Kasumi-1 (cell line): ENCODE measurements at regions not wholly inside any gene's neighbourhood (a gene's known extent, or its start where the extent isn't known, plus 50 kb on each side); places are given as distances from the start of the nearest gene placed in this dataset.
"Not testable (repeated sequence)": the region's sequence is repeated elsewhere in the genome, so short reads cannot be mapped to it uniquely, and the experiment has no call there.

Experiments
- DNase-seq, 2 experiments: peaks; one replicate each; lab custom pipeline; 2025; lab: John Stamatoyannopoulos, UW

DNA sequence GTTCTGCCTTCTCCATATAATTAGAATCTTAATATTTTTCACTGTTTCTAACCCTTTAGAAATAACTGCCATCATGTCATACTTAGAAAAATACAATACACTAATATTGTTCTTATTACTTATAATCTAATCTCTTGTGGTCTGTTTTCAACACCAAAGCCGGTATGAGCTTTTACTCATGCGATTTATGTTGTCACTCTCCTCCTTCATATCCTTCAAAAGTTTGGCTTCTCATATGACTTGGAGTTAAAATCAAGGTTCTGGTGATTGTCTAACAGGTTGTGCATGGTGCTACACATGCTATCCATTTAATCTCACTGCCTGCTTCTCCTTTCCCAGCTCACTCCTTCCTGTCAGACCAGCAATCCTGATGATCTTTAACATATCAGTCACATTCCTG, 1392.9 kb downstream of the ARAP2 start:
- DNase-seq: no peak

DNA sequence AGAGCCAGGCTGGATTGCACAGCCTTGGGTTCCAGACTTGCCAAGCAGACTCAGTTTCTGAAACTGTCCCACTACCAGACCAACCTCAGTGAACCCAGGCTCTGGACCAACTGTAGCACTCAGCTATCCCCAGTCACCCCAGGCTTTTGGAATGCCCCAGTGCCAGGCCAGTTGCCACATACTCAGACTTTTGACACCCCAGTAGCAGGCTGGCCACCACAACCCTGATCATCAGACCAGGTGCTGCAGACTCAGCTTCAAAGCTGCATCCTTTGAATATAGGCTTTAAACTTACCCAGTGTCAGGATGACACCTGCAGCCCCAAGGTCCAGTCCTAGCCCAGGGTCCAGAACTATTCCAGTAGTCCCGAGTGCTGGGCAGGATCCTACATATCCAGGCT, 1389.9 kb downstream of the ARAP2 start:
- DNase-seq: no peak

DNA sequence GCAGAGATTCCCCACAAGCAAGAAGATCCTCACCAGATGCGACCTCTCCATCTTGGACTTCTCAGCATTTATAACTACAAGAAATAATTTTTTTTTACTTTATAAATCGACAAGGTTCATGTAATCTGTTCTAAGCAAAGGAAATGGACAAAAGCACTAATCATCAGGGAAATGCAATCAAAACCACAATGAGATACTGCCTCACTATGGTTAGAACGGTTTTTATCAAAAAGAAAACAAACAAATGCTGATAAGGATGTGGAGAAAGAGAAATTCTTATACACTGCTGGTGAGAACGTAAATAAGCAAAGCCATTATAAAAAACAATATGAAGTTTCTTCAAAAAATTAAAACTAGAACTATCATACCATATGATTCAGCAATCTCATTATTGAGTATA, 1382.6 kb downstream of the ARAP2 start:
- DNase-seq: no peak

DNA sequence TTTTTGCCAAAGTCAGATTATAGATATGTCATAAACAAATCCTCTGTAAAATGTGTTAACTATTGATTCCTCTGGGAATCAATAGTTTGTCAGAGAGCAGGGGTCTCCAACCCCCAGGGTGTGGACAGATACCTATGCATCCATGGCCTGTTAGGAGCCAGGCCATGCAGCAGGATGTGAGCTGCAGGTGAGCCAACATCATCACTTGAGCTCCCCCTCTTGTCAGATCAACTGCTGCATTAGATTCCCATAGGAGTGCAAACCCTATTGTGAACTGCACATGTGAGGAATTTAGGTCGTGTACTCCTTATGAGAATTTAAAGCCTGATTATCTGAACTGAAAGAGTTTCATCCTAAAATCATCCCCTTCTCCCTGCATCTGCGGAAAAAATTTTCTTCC, 1365.4 kb downstream of the ARAP2 start:
- DNase-seq: no peak

DNA sequence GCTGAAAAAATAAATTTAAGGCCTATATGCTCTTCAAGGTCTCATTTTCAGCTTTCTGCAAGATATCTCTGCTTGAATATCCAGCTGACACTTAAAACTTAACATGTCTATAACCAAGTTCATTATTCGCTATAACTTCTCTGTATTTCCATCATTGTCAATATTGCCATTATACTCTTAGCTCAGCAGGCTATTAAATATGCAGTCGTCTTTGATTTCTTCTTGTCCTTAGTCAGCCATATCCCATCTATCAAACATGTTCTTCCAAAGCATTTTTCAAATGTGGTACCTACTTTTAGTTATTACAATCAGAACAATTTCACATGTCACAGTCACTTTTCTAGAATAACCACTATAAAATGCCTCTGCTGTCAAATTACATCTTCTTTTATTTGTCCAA, 1364.1 kb downstream of the ARAP2 start:
- DNase-seq: no peak

DNA sequence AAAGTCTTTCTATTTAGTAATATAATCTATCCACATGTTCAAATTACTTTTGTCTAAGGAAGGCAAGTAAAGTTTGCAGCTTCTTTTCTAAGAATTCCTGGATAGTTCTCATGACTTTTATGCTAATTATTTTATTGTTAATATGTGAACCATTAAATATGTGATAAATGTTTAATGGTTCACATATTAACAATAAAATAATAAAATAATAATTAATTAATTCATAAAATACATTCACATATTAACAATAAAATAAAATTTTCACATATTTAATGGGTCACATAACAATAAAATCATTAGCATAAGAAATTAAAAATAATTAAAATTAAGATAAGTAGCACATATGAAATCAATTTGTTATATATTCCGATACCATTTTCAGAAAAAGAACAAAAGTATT, 1352.4 kb downstream of the ARAP2 start:
- DNase-seq: no peak

DNA sequence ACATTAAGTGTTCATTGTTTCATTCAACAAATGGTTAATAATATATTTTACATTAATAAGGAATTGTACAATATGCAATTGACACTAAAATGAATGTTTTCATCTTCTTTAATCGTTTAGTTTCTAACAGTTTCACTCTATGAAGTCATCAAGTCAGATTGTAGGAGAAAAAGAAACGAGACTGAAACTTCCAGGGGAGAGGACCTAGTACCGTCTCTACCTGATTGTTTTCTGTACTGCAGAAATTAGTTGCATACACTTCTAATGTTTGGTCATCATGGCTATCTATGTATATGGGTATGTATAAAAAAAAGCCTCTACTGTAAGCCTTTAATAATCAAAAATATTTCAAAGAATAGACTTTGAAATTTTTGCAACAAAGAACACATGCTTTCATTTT, 1350.9 kb downstream of the ARAP2 start:
- DNase-seq: no peak

DNA sequence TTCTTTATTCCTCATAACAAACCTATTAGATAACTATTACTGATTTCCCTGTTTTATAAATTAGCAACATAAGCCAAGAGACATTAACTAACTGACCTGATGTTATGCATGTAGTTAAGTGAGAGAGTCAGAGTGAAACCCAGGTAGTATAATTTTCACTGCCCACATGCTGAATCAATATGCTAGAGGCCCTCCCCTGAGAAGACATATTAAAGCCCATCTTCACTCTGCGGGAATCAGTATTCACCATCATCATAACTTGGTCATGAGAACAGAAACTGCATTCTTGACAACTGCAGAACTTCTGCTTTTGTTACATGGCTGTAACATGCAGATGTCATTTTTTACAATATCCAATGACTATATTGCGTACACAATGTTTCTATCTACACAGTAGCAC, 1324.3 kb downstream of the ARAP2 start:
- no peak for DNase-seq

DNA sequence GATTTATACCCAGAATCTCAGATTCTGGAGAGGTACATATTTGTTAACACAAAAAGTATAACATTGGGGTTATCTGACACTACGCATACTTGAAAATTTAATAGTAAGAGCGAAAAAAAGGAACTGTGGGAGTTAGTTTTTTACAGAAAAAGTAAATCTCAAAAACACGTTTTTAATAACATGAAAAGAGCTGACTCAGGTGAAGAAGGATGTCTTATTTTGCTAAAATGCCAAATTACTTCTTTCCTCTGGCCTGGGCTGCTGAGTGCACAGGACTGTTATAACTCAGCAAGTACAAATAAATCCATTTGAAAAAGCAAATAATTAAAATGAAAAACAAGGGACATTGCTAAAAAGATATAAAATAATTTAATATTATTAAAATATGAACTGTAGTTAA, 1322.9 kb downstream of the ARAP2 start:
- DNase-seq: no peak

DNA sequence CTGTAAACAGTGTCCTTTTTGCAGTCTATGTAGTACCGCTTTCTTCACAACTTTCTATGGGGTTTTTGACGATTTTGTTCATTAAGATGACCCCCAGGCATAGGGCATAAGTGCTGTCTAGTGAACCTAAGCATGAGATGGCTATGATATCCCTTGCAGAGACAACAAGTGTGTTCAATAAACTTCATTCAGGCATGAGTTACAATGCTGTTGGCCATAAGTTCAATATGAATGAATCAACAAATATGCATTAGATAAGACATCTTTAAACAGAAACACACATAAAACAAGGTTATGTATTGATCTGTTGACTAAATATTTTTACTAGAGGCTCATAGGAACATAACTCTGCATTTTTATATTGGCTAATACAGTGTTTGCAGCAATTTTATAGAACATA, 1322.0 kb downstream of the ARAP2 start:
- no peak for DNase-seq

DNA sequence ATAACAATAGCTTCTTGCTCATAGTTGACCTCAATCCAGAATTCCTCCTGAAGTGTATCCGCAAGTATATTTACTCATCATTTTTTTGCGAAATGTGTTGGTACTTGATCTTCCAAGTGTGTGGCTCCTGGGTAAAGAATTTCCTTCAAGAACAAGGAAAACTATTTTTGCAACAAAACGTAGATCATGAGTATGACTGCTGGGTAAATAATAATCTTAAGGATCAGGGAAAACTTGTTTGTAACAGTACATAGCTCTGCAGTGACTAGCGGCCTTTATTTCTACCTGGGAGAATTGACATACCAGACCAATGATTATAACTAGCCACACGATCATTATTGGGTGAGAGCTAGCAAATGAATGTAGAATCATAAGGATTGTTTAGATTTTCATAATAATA, 1311.7 kb downstream of the ARAP2 start:
- no peak for DNase-seq

DNA sequence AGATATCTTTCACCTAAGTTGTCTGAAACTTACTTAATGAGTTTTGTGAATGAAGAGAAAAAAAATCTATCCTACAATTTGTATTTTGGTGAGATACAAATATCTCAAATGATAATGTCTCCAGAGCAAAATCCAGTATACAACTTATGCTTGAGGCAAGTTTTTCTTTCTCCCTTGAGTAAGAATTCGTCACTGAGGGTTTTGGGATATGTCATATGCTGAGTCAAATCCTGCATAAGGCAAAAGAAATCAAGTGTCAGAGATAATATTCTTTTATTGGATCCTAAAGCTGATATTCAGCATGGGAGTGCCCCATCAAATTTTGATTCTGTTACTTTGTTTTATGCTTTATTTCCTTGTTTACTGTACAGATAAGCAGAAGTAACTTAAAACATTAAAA, 1308.6 kb downstream of the ARAP2 start:
- no peak for DNase-seq

DNA sequence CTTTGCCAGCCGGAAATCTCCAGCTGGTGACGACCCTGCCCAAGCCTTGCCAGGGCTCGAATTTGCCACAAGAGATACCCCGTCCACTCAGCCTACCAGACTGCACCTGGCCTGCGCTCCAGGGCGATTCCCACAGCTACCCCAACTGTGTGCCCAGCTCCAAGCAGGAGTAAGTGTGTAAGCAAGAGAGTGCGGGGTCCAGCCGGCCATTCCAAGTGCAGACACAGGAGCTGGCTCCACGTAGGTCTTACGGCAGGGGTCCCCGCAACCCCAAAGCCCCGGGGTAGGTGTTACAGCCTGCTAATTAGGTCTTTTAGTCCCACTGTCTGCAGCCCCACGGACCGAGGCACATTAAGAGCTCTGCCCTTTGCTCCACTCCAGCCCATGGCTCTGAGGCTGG, 1305.2 kb downstream of the ARAP2 start:
- no peak for DNase-seq

DNA sequence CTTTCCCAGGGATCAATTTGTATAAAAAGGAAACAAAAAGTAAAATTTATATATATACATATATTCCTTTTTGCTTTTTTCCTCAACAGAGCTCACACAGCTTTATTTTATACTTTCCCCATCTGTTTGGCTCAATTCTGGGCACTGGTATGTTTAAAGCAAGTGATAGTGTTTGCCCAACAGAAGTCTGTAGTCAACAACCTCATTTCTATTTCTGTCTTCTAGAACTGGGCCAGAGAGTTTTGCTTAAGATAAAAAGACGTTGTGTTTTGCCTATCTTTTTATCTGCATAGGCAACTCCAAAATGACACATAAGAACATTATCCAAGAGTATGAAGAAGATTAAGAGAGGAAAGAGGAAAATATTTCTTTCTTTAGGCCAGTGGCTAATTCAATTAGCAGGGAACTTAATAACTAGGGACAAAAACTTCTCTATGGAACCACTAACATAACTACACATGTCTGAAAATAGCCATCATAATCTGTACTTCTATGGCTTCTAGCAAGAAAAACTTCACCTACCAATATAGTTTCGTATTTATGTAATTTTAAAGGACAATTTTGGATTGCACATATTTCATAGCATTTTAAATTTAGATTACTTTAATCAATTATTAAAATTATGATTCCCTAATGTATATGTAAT, 1300.5 kb downstream of the ARAP2 start:
- no peak for DNase-seq

DNA sequence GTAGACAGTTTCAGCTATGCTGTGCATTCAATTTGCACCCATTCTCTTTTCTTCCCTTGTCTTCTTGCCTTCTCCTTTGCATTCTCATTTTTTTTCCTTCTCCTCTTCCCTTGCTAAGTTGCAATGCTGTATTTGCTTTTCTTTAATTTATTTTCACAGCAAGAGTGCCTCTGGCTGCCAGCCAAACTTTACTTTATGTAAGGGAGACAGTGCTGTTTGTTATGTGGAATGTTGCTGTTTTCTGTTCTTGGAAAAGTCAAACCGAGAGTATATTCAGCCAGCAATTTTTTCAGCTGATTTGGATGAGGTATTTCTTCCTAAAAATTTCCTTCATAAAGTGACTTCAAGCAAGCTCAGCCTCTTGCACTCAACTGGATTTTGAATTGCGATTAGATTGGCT, 1293.4 kb downstream of the ARAP2 start:
- DNase-seq: no peak

DNA sequence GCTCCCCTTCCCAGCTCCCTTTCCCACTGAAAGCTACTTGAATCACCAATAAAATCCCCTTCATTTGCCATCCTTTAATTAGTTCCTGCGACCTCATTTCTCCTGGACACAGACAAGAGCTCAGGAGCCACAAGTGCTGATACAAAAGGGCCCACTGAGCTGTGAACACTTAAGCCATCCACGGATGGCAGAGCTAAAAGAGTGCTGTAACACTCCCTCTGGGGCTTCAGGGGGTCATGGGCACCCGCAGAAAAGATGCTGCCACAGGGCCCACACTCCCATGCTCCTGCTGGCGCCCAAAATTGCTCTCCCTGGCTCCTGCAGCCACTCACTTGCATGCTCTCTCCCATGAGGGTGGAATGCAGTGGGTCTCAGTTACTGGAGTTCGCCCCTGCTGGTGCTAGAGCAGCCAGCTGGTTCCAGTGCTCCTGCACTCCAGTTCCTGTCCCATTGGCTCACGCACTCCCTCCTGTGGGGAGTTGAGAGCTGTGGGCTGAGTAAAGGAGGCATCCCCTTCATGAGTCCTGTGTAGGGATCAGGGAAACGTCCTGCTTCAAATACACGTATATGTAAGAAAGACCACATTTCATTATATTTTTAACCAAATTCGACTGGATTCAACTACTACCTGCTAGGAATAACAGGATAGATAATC, 1291.0 kb downstream of the ARAP2 start:
- DNase-seq: no peak

DNA sequence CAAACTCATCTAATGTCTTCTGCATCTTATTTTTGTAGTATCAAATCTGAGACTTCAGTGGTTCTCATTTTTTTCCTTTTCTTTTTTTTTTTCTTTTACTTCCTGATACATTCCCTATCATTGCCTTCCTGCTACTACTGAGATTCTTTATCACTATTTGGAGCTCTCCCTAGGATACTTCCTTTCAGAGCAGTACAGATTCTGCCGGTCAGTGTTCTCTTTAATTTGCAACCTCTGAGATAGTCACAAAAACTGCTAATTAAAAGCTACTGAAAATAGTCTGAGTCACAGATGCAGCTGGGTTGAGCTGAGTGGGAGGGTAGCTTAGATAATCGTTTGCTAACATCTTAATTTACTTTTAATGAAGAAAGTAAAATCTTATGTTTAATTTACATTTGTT, 1279.7 kb downstream of the ARAP2 start:
- DNase-seq: no peak

DNA sequence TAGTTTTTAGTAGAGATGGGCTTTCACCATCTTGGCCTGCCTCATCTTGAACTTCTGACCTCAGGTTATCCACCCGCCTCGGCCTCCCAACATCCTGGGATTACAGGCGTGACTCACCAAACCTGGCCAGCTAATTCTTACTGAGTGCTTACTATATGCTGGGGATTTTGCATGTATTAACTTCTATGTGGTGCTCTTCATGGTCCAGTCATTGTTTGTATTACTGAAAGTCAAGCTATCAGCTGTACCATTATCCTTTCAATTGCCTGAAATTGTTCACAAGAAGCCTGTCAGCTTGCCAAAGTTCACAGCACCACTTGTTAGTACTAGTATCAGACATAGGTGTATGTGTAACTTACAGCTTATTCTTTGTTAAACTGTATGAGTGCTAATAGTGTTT, 1272.1 kb downstream of the ARAP2 start:
- no peak for DNase-seq

DNA sequence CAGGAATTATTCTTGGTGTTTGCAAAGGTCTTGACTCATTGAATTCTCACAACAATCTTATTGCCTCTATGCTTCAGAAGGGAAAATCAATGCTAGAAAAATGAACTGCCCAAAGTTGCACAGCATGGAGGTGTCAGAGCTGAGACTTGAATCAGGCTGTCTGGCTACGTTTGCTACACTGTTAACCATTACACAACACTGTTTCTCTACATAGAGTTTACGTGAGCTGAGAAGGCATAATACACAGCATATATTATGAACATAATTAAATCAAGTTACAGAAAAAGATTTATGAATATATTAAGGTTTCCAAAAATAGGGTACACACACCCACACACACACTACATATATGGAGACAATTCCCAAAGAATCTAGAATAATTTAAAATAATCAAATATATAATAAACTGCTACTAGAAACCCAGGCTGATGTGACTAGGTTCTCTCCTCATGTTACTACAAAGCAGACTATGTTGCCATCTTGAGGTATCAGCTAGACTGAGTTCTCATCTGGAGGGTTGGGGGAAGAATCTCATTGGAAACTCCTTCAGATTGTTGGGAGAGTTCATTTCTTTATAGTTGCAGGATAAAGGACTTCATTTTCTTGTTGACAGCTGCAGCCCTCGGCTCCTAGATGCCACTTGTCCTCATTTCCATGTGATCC, 1270.5 kb downstream of the ARAP2 start:
- DNase-seq: no peak

DNA sequence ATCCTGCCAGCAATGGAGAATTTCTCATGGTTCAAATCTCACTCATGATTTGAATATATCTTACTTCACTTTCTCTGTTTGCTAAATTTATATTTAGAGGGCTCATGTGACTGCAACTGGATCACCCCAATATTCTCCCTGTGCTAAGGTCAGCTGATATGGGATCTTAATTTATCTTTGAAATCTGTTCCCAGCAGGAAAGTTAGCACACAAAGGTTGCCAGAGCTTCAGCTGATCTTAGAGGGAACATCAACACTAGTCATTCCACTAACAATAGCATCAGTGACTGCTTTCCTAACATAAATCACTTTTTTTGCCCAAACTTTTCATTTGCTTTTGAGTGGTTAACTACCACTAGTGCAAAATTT, 1270.0 kb downstream of the ARAP2 start:
- DNase-seq: no peak

DNA sequence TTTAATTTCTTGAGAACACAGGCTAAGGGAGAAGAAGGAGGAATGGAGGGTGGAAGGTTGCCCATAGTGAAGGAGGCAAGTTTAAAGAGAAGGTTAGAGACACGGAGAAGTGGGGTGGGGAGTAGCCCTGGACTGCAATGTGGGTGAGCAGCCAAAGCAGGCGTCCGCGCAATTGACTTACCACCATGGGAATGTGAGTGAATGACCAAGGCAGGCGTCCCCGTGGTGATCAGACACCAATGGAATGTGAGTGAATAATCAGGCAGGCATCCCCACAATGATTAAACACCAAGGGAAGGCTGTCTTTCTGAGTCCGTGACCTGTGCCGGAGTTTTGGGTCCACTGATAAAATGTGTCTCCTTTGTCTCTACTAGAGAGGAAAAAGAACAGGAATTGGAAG, 1223.1 kb downstream of the ARAP2 start:
- not testable (repeated sequence) for DNase-seq

DNA sequence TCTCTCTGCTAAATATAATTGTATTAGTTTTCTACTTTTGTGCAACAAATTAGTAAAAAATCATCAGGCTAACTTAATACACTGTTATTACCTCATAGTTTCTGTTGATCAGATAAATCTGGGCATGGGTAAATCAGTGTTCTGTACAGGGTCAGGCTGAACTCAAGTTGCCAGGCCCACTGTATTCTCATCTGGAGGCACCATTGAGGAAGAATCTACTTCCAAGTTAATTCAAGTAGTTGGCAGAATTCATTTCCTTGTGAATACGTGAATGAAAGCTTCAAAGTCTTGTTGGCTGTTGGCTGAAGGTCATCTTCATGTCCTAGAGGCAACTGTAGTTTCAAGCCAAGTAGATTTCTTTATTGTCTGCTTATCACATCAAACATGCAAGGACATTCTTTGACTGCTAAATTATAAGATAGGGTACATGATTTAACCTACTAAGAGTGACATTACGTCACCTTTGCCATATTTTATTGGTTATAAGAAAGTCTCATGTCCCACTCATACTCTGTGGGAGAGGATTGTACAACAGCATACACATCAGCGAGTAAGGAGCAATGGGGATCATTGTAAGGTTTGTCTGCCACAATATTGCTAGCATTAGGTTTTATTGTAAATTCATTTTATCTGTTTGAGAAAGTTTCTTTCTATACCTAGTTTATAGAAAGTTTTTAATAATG, 1219.0 kb downstream of the ARAP2 start:
- DNase-seq: no peak
